GM18907 (cell line): ENCODE measurements at regions not wholly inside any gene's neighbourhood (a gene's known extent, or its start where the extent isn't known, plus 50 kb on each side); places are given as distances from the start of the nearest gene placed in this dataset.

Source experiments
- ATAC-seq: cut with Tn5 transposase; IDR thresholded peaks from one replicate; pipeline ENCODE4 v1.9.1; 2021; ENCODE audit warnings: mild to moderate bottlenecking, moderate library complexity; ENCODE audit not compliant: unreplicated experiment

- no peak for ATAC-seq
These were observed 183.7 kb downstream of the RGS3 start for GRCh38 chr9:113646946-113647914.

GRCh38 chr9:113648048-113648447 is 184.5 kb downstream of the RGS3 start:
- no peak for ATAC-seq

GRCh38 chr9:113648586-113648985 is 185.1 kb downstream of the RGS3 start:
- no peak for ATAC-seq

- ATAC-seq = no peak
These were observed 185.5 kb downstream of the RGS3 start for GRCh38 chr9:113649054-113649453.

- no peak for ATAC-seq
These were observed 186.3 kb downstream of the RGS3 start for GRCh38 chr9:113649855-113650206.

GRCh38 chr9:113650207-113651131 is 186.9 kb downstream of the RGS3 start:
- no peak for ATAC-seq

GRCh38 chr9:113651896-113652295 is 188.4 kb downstream of the RGS3 start:
- ATAC-seq = no peak

GRCh38 chr9:113652355-113653152 is 189.0 kb downstream of the RGS3 start:
- no peak for ATAC-seq

- ATAC-seq = no peak
These were observed 190.4 kb downstream of the RGS3 start for GRCh38 chr9:113653746-113654604.

- ATAC-seq = no peak
These were observed 191.3 kb downstream of the RGS3 start for GRCh38 chr9:113654605-113655428.

GRCh38 chr9:113656771-113657670 is 193.5 kb downstream of the RGS3 start:
- no peak for ATAC-seq

- ATAC-seq = peak; percentile 81
These were observed 194.4 kb downstream of the RGS3 start for GRCh38 chr9:113657765-113658544.

GRCh38 chr9:113658545-113658895 is 195.0 kb downstream of the RGS3 start:
- ATAC-seq = no peak

GRCh38 chr9:113659039-113659438 is 195.5 kb downstream of the RGS3 start:
- no peak for ATAC-seq

GRCh38 chr9:113659740-113660139 is 196.2 kb downstream of the RGS3 start:
- no peak for ATAC-seq

GRCh38 chr9:113660196-113660595 is 196.7 kb downstream of the RGS3 start:
- no peak for ATAC-seq

- no peak for ATAC-seq
These were observed 197.5 kb downstream of the RGS3 start for GRCh38 chr9:113661074-113661473.
